Mesodermal cell (in vitro differentiated cells): ENCODE measurements at regions not wholly inside any gene's neighbourhood (a gene's known extent, or its start where the extent isn't known, plus 50 kb on each side); places are given as distances from the start of the nearest gene placed in this dataset.

Source experiments
- H3K27ac ChIP-seq: 2 replicates; pipeline ENCODE4 v1.7.0; 2013; ENCODE audit warnings: mild to moderate bottlenecking, low read depth, low read length, moderate library complexity; ENCODE audit not compliant: severe bottlenecking
- H3K36me3 ChIP-seq: 2 replicates; pipeline ENCODE4 v1.7.1; 2013; ENCODE audit warnings: mild to moderate bottlenecking, low read length, moderate library complexity; ENCODE audit not compliant: control insufficient read depth, insufficient read depth
- H3K4me1 ChIP-seq: one replicate; pipeline ENCODE4 v1.7.1; 2013; ENCODE audit warnings: mild to moderate bottlenecking, low read length; ENCODE audit not compliant: insufficient read depth, control insufficient read depth, poor library complexity, severe bottlenecking
- H3K4me3 ChIP-seq: 2 replicates; pipeline ENCODE4 v1.7.0; 2013; ENCODE audit warnings: low read length, control low read depth, mild to moderate bottlenecking; ENCODE audit not compliant: insufficient read depth, poor library complexity, severe bottlenecking; ENCODE audit errors: extremely low read depth
- H3K9me3 ChIP-seq: 2 replicates; pipeline ENCODE4 v1.7.1; 2013; ENCODE audit warnings: mild to moderate bottlenecking, low read length, moderate library complexity; ENCODE audit not compliant: control insufficient read depth
- WGBS, 2 experiments: methylation state at CpG; one replicate each; pipeline ENCODE4 v1.1.5; 2013; ENCODE audit warnings: missing lambda C conversion rate in 2 of 2; ENCODE audit not compliant: insufficient coverage in 2 of 2; 5-methylcytosine and 5-hydroxymethylcytosine counted together

DNA sequence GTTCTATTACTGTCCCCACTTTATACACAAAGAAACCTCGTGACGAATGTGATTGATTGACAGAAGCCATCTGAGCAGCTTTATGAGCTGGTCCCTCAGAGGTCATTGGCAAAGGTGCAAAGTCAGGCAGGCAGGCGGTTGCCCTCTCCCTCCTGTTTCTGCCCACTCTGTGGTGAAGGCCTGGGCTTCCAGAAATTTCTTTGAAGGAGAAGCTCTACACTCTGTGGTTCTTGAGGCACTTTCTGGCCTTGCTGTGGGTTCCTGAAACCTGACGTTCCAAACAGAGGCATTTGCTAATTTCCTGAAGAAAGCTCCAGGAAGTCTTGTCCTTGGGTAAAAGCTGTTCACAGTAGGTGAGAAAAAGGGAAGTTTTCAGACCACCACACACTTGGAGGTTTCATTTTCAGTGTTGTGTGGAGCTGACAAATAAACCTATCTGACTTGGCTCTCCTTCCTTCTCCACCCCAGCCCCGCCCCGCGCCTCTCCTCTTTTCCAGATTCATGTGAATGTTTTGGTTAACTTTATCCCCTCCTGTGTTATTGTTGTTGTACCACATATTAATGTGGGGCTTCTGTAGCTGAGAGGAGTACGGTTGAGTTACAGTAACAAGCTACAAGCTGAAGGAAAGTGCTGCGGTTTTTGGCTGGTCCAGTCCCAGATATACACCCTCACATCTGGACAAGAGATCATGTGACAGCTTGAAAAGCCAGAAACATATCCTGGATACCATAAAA, 274.1 kb downstream of the CLIC5 start:
- Histone ChIP-seq H3K4me3 (no peak overlapping the region), H3K36me3 (no peaks in the 10 kb centered on the region), H3K27ac (no peak overlapping the region), H3K9me3 (no peaks in the 10 kb centered on the region), H3K4me1 (peaks cover 7% of the 10 kb centered on the region)
- 82 to 92% methylated on average over 4 to 6 of the region's 9 CpGs for WGBS, 2 experiments

DNA sequence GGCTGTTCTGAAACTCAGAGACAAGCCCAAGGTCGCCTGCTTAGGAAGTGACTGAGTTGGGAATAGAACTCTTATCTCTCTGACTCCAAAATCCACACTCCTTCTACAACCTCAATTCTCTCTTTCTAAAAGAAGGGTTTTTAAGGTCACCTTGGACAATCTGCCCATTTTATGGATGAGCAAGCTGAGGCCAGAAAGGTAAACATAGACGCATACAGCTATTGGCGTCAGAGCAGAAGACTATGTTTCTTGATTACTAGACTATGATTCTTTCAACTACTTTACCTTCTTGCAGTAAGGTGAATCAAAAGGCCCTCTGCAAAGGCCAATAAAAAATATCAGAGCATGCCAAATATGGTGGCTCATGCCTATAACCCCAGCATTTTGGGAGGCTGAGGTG, 276.6 kb downstream of the CLIC5 start:
- WGBS, 2 experiments = 93% methylated on average over 2 of the region's 3 CpGs; no CpG with 5 or more reads in 1 of the 2 experiments
- Histone ChIP-seq H3K4me1 (peaks cover 7% of the 10 kb centered on the region), H3K4me3 (no peak overlapping the region), H3K27ac (no peak overlapping the region), H3K36me3 (no peaks in the 10 kb centered on the region), H3K9me3 (no peaks in the 10 kb centered on the region)

DNA sequence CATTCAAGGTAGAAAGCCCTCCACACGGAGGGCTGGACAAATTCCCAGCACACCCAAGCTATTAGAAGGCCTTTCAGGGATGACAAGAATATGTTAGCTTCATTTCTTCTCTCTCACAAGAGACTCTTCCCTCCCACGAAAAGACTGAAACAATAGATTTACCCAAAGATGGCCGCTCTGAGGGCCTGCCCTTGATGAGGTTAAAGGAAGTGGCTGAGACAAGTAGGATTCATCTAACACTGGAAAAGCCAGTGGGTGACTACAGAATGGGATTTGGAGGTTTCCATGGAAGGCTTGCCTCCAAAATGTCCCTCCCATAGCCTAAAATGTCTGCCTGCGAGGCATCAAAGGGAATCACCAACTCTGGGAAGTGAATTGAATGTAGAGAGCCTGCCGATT, 277.6 kb downstream of the CLIC5 start:
- Histone ChIP-seq H3K27ac (no peak overlapping the region), H3K4me1 (peaks cover 5% of the 10 kb centered on the region), H3K4me3 (no peak overlapping the region), H3K36me3 (no peaks in the 10 kb centered on the region), H3K9me3 (no peaks in the 10 kb centered on the region)
- WGBS, 2 experiments = 80 to 83% methylated on average over 1 of the region's 5 CpGs

GRCh38 chr6:45737331-45738056, 278.2 kb downstream of the CLIC5 start:
- 88 to 89% methylated on average over 7 of the region's 9 CpGs for WGBS, 2 experiments

GRCh38 chr6:45736134-45736533, 279.5 kb downstream of the CLIC5 start:
- no peaks in the 10 kb centered on the region for H3K4me1 ChIP-seq
- no peak overlapping the region for H3K4me3 ChIP-seq
- no peaks in the 10 kb centered on the region for H3K36me3 ChIP-seq
- 86 to 100% methylated on average over 2 to 4 of the region's 5 CpGs for WGBS, 2 experiments
- H3K27ac ChIP-seq = no peak overlapping the region
- no peaks in the 10 kb centered on the region for H3K9me3 ChIP-seq

More at GRCh38 chr6:45737331-45738056, 278.2 kb downstream of the CLIC5 start:
- Histone ChIP-seq H3K27ac (no peak overlapping the region), H3K36me3 (no peaks in the 10 kb centered on the region), H3K9me3 (no peaks in the 10 kb centered on the region), H3K4me1 (no peaks in the 10 kb centered on the region), H3K4me3 (no peak overlapping the region)

DNA sequence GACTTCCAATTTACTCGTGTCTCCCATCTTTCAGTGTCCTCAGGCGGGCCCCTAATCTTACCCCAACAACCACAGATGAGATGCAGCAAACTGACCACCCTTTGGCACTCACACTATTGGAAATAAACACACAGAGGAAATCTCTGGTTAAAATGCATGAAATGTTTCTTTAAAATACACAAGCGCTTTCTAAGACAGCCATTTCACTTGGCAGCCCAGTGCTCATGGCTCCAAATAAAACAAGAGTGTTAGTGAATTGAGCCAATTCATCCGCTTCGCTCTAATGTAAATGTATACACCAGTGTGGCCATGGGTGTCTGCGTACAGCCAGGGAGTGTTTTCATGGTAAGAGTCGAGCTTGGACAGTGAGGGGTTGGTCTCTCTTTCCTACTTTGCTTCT, 282.9 kb downstream of the CLIC5 start:
- WGBS, 2 experiments = 92 to 94% methylated on average over 5 to 7 of the region's 7 CpGs
- H3K36me3 ChIP-seq = no peaks in the 10 kb centered on the region

GRCh38 chr6:45730232-45730631, 285.4 kb downstream of the CLIC5 start:
- H3K36me3 ChIP-seq = no peaks in the 10 kb centered on the region
- 80 to 88% methylated on average over 1 of the region's 1 CpG for WGBS, 2 experiments
- no peak overlapping the region for H3K4me3 ChIP-seq
- H3K9me3 ChIP-seq = no peaks in the 10 kb centered on the region
- no peak overlapping the region for H3K27ac ChIP-seq
- no peaks in the 10 kb centered on the region for H3K4me1 ChIP-seq

More for the DNA sequence above, 282.9 kb downstream of the CLIC5 start:
- Histone ChIP-seq H3K27ac (no peak overlapping the region), H3K9me3 (no peaks in the 10 kb centered on the region), H3K4me1 (no peaks in the 10 kb centered on the region), H3K4me3 (no peak overlapping the region)

DNA sequence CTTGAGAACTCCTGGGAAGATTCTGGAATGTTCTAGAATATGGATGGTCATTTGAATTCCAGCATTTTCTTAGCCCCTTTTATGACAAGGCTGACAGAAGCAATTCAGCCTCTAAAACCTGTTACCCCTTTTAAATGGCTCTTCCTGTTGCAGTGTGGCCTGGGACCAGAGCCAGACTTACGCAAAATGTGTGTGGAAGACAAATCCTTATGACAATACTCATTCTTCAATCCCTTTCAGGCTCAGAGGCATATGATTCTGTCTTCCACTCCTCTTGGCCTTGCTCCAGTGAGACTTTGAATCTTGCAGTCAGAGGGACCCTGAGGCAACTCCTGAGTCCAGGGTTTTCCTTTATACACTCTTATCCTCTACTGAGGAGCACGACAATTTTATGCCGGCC, 287.0 kb downstream of the CLIC5 start:
- H3K36me3 ChIP-seq = no peaks in the 10 kb centered on the region
- H3K9me3 ChIP-seq = no peaks in the 10 kb centered on the region
- WGBS, 2 experiments = 92 to 100% methylated on average over 1 of the region's 3 CpGs
- no peak overlapping the region for H3K4me3 ChIP-seq
- no peaks in the 10 kb centered on the region for H3K4me1 ChIP-seq
- no peak overlapping the region for H3K27ac ChIP-seq

- Histone ChIP-seq H3K9me3 (no peaks in the 10 kb centered on the region), H3K36me3 (no peaks in the 10 kb centered on the region), H3K4me1 (no peaks in the 10 kb centered on the region), H3K4me3 (no peak overlapping the region), H3K27ac (no peak overlapping the region)
- WGBS, 2 experiments = 90 to 97% methylated on average over 3 to 6 of the region's 6 CpGs
Measured at GRCh38 chr6:45727819-45728449, 287.7 kb downstream of the CLIC5 start.

DNA sequence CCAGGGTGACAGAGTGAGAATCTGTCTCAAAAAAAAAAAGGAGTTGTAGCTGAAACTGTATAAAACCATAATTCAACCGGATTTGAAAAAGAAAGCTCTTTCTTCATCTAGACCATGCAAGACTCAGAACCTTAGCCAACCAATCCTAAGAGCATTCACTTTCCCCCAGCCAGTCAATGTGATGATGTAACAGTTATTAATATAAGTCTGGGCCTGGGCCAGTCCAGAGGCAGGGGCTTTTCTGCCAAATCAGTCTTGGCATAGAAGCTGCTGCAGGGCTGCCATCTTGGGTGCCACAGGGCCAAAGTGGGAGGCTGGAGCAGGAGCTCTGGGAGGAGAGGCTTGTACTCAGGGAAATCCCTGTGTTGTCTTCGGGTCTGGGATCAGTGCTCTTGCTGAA, 288.4 kb downstream of the CLIC5 start:
- Histone ChIP-seq H3K4me1 (no peaks in the 10 kb centered on the region), H3K4me3 (no peak overlapping the region), H3K9me3 (no peaks in the 10 kb centered on the region), H3K27ac (no peak overlapping the region), H3K36me3 (no peaks in the 10 kb centered on the region)
- 83% methylated on average over 1 of the region's 2 CpGs; no CpG with 5 or more reads in 1 of the 2 experiments for WGBS, 2 experiments
